HG02938 (cell line): ENCODE measurements at regions not wholly inside any gene's neighbourhood (a gene's known extent, or its start where the extent isn't known, plus 50 kb on each side); places are given as distances from the start of the nearest gene placed in this dataset.
"Not testable (repeated sequence)": the region's sequence is repeated elsewhere in the genome, so short reads cannot be mapped to it uniquely, and the experiment has no call there.

ENCODE experiments used
- ATAC-seq: cut with Tn5 transposase; IDR thresholded peaks from one replicate; pipeline ENCODE4 v1.9.1; 2021; ENCODE audit warnings: mild to moderate bottlenecking, moderate library complexity; ENCODE audit not compliant: unreplicated experiment

DNA sequence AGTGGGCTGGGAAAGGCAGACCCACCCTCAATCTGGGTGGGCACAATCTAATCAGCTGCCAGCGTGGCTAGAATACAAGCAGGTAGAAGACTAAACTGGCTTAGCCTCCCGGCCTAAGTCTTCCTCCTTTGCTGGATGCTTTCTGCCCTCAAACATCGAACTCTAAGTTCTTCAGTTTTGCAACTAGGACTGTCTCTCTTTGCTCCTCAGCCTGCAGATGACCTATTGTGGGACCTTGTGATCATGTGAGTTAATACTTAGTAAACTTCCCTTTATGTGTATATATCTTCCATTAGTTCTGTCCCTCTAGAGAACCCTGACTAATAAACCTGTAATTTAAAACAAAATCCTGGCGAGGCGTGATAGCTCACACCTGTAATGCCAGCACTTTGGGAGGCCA is 51.8 kb upstream of the SLC39A8 start:
- not testable (repeated sequence) for ATAC-seq

DNA sequence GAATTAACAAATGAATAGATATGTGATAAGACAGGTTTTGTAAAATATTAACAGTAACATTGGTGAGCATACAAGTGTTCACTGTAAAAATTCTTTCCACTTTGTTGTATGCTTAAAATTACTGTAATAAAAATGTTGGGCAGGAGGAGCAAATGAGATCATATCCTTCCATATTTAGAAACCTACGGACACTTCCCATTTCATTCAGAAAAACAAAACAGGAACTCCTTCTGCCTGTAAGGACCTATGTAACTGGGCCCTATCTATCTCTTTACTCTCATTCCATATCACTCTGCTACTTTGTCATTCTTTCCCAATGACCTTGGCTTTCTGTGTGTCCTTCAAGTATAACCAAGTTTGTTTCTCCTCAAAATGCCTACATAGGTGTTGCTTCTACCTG is 53.7 kb upstream of the SLC39A8 start:
- no peak for ATAC-seq

DNA sequence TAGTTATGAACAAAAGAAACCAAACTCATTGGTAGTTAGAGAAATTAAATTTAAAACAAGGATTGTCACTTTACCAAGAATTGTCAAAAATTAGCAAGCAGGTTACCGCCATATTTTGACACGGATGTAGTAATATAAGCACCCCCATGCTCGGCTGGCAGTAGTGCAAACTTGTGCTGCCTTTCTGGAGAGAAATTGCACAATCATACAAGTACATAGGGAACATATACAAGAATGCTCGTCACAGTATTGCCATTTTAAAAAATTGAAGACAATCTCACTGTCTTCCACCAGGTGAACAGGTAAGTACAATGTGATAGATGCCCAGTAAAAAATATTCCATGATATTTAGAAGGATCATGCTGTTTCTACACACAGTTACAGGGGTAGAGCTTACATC is 55.6 kb upstream of the SLC39A8 start:
- no peak for ATAC-seq

DNA sequence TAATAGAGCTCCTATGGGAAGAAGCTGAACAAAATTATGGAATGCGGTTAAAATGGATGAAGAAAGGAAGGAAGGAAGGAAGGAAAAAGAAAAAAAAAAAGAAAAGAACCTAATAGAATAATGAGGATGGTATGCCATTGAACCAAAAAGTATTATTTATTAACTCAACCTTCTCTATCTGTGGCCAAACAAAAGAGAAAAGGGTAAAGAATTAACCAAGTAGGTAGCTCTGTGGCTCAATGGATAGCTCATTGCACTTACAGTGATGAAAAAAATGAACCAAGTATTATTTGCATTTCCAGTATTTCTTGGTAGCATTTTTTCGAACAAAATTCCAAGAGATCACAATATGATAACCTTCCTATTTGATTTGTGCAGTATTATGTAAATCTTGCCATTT is 56.9 kb upstream of the SLC39A8 start:
- no peak for ATAC-seq

DNA sequence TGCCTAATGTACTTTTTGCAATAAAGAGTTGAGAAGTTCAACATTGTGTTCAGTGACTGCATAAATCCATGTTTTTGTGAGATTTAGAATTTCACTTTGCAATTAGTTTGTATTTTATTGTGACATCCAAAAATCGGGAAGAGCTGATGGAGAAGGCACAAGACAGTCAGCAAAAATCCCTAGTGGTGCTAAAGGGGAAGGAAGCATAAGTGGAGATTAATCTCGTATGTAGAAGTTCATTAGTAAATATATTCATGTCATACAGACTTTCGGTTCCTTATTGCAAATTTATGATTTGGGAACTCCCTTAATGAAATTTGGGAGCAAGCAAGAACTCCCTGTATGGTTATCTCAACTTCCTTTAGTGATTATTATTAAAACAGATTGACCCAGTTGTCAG is 57.8 kb upstream of the SLC39A8 start:
- no peak for ATAC-seq

DNA sequence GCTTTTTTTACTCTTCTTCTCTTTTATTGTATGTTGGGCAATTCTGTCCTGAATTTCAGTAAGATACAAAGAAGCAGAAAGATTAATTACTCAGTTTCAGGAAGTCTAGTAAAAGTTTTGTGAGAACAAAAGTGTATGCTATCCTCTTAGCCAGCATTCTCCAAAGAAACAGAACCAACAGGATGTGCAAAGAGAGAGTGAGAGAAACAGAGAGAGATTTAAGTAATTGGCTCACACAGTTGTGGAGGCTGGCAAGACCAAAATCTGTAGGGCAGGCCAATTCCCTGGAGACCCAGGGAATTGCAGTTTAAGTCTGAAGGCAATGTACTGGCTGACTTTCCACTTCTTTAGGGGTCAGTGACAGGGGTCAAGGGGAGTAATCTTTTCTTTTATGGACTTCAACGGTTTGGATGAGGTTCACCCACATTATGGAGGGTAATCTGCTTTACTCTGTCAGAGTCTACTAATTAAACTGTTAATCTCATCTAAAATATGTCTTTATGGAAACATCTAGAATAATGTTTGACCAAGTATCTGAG is 59.2 kb upstream of the SLC39A8 start:
- no peak for ATAC-seq

DNA sequence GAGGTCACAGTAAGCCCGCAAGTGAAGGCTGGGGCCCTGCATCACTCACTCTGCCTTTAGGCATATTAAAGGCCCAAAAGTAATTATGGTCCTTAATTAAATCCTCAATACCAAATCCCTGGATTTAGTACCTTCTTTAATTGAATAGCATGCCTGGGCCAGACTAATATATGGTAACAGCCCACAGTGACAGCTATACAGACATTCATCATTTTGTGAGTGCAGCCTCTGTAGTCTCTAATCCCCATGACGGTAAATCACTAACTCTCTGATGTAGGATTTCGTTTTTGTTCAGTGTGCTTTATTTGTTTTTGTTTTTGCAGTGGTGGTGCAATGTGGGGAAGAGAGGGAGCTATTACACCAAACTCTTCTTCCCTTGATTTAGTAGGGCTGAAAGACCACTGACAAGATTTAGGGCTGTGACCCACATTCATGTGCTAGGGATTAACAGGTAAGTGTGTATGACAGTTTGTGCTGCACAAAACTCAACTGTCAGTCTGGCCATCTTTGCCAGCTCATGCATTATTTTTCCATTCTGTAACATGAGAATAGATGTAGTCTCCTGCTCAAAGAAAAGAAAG is 60.6 kb upstream of the SLC39A8 start:
- no peak for ATAC-seq

DNA sequence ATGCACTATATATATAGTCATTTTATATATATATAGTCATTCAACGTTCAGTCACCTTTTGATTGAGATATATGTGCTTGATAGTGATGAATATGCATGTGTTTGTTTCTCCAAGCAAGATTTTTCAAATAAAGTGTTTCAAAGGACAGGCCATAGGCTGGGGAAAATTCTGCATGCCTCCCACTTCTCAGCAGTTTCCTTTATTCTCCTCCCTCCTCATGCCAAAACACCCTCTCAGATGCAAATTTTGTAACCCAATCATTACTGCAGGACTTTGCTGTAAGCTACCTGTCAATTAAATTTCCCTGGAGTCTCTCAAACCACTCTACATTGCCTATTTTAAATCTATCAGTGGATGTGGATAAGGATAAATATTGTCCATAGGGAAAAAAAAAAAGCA is 65.6 kb upstream of the SLC39A8 start:
- not testable (repeated sequence) for ATAC-seq

DNA sequence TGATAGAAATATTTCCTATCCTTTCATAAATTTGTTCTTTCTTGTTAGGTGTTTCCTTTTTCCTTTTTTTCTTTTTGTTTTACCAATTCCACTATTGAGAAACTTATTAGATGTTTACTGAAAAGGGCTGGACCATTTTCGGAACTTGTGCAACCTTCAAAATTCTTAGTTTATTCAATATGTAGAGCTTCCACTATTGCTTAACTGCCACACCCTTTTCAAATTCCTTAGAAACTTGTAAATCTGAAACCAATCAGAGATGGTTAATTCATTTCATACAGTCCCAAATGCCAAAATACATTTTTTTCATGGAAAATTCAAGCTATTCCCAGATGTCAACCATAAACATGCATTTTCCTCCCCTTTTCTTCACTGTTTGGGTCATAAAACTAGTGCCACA is 66.1 kb upstream of the SLC39A8 start:
- no peak for ATAC-seq

DNA sequence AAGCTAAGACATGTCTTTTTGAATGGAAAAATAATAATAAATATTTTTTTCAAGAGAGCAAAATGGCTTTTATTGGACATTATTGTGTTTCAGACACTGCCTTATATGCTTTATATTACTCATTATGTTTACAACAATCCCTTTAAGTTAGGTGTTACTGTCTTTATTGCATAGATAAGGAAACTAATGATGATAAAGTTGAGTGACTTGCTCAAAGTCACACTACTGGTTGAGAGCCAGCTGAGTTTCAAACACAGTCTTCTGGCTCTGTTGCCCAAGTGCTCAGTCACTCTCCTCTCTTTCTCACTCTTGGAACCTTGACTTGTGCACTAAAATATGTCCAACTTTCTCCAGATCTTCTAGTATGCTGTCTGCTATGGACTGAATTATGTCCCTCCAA is 71.5 kb upstream of the SLC39A8 start:
- ATAC-seq, result no peak

DNA sequence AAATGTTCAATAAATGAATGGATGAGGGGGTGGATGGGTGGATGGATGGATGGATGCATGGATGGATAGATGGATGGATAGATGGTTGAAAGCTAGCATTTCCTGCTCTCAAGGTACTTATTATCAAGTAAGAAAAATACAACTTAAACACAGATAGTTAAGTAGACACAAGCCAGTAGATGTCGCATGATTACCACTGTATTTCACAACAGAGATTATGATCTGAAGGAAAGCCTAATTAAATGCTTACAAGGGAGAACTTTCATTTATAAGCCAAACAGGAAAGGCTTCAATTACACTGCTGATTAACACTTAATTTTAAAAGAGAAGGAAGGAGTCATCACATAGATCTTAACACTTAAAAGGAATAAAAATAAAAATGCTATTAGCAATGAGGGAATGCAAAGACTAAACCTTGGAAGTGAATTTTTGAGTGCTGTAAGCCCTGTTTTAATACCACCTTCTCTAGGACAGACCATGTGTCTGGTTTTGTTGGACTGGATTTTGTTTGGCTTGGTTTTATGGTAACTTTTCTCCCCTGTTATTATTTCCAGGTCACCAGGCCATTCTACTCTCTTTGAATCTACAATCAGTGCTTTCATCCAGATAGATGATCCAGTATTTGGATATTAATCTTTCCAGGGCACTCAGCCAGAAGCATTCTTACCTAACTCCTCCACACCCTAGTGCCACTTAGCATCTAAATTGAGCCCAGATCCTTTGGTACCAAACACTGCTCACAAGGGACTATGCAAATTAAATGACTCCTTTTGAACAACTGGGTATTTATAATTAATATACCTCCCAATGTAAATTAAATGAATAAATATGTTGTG is 75.5 kb upstream of the SLC39A8 start:
- ATAC-seq, result no peak

DNA sequence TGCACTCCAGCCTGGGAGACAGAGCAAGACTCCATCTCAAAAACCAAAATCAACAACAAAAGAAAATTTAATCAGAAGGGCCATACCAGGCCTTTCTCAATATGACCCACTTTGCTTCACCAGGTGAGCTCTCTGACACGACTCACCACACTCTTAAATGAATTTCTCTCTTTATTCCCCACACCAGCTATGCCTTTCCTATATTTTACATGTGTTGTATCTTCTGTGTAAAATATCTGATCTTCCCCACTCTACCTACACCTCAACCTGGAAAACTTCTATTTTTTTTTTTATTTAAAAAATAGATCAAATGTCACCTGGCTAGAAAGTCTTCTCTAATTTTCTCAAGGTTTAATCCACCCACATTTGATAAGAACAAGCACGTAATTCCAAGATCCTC is 77.6 kb upstream of the SLC39A8 start:
- ATAC-seq, result no peak

DNA sequence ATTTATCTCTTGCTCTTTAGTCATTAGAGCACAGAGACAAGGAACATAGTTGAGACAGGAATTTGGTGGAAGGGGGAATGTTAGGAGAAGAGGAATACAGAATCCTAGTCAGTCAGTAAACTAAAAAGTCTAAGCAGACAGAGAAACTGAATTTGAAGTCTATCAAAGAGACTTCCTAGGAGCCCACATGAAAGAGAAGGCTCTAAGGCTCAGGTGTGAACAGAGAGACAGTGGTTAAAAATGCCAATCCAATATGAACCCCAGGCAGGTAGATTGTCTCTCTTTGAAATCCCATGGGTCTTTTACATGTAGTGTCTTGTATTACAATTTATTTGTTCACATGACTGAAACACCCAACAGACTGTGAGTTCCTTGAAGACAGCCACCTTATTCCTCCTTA is 77.8 kb upstream of the NFKB1 start:
- no peak for ATAC-seq

DNA sequence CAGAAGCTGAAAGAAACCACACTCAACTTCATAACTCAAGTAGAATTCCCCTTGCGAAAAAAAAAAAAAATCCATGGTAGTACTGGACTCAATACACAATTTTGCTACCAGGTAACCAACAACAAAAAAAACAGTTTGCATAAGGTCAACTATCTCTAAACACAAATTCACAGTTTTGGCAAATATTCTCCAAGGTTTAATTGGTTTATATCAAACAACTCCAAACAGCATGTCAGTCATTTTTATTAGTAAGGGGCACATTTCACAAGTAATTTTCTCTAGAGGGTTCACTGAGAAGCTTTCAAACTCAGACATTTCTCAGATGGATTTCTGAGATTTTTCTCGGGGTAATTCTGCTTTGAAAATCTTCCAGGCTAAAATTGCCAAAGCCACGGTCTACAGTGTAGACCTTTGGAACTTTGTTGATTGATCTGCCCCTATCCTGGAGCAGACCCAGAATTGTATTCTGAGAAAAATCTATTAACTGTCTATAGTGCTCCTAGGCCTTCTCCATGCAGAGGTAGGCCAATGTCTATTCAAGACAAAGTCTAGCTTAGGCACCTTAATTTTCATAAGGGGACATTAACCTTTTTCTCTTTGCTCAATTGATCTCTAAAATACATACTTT is 73.7 kb upstream of the NFKB1 start:
- no peak for ATAC-seq

DNA sequence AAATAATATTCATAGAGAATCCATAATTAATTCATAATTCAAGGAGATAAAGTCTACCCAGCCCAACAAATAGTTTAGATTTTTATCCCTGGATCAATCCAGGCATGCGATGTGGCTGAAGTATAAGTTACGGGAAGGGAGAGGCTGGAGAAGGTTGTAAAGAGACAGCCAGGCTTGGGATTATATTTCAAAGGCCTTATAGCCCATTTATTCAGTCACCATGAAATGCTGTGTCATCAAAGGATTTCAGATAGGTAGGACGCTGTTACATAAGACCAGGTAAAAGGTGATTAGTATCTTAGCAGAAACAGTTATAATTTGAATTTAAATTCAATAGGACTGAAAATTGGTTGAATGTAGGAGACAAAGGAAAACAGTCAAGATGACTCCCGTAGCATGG is 73.0 kb upstream of the NFKB1 start:
- no peak for ATAC-seq

DNA sequence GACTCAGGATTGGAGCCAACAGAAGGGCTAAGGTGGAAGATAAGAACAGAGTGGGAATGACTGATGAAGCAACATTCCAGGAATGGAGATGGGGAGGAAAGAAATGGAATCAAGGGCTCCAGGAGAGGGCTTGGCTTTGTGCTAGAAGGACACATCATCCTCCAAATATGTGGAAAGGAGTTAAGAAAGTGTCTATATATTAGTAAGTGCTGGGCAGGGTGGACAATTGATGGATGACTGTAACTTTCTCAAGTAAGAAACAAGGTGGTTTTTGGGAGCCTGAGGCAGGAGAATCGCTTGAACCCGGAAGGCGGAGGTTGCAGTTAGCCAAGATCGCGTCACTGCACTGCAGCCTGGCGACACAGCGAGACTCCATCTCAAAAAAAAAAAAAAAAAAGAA is 71.6 kb upstream of the NFKB1 start:
- no peak for ATAC-seq

DNA sequence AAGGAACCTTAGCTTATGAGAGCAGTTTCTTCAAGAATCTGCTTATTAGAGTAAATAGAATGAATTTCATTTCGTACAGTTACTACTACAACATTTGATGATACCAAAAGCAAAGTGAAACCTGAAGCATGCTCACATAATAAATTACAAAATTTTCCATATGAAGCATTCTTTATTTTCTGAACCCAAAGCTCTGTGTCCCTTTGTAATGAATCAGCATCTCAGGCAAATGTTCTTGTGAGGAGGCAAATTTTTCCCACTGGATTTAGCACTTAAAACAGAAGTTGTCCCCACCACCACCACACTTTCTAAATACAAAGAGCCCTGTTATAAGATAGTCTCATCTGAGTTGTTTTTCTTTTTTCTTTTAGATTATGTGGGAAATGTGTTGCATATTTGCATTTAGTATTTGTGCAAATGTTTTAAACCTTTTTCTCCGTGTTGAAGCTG is 70.7 kb upstream of the NFKB1 start:
- ATAC-seq, result no peak

DNA sequence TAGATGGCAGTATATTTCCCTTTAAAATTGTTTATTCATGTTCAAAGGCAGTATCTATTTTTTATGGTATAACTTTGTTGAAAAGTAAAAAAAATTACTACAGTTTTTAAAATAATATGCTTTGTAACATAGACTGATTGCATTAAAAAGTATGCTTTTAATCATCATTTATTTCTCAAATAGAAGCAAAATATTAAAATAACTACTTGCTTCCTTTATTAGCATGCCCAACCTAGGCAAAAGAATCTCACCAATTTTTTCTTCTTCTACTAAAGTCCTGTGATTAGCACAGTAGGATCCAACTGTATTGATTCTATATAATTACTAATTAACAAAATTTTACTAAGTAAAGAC is 69.6 kb upstream of the NFKB1 start:
- ATAC-seq, result no peak

DNA sequence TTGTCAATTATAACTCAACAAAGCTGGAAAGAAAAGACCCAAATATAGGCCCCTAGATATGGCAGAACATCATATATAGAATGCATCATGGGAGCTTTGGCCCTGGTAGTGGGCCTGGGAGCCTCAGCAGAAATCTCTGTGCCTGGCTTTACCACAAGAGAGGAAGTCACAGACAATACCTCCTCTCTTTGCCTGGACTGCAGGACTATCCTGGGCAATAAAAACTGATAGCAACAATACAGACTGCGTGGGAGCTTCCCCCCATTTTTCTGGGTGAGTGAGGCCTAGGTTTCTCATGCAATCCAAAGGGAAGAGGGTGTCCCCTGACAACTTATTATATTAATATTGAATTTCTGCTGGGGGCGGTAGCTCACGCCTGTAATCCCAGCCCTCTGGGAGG is 64.0 kb upstream of the NFKB1 start:
- no peak for ATAC-seq

DNA sequence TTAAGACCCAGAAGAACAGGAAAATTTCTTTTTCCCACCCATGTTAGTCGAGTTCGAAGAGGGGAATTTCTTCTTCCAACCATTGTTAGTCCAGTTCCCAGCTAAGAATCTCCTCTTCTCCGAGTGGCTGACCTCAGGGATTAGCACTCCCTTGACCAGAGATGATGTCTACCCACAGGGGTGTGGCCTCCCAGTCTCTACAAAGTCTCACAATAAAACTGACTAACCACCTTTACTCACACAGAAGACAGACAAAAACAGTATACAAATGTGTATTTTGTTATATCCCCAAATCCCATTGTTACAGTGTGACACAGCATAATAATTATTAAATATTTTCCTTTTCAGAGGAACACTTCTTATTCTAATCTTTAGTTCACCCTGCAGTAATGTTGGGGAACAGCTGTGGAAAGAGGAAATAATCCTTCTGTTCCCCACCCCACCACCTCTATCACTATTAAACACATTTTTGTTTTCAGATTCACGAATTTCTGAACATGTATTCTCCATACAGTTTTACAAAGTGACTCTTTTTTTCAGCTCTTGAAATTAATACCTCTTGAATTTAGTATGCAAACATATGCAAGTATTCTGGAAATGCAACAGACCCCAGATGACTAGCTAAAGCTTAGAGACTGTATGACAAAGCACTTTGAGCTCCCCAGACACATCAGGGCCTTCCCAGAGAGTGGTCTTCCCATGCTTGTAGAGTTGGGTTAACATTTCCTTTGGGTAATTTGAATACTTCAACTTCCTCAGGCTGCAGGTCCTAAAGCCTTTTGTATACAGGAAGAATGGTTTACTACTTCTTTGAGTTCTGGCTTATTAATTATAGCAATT is 62.5 kb upstream of the NFKB1 start:
- no peak for ATAC-seq

DNA sequence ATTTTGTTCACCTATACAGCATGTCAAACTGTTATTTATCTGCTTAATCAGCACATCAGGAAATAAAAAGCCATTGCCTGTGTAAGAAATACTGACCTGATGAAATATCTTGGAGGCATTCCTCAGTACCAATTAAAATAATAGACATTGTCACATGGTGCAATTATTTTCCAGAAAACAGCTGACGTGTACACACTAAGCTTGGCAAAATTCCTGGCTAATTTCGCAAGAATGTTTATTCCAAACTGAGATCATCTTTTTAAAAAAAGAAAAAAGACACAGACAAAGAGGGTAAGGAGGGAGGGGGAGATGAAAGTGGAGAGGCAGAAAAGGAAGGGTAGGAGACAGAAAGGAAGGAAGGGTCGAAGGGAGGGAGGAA is 61.9 kb upstream of the NFKB1 start:
- ATAC-seq, result no peak
